ENCODE measurements at regions not wholly inside any gene's neighbourhood (a gene's known extent, or its start where the extent isn't known, plus 50 kb on each side); places are given as distances from the start of the nearest gene placed in this dataset.

GRCh38 chr15:62541846-62542245, 376.8 kb upstream of the C2CD4B start:
- no peak for DNase-seq (ENCODE audit: low read depth, low spot score)

GRCh38 chr15:62544446-62544845, 379.4 kb upstream of the C2CD4B start:
- no peak for DNase-seq (ENCODE audit: low read depth, low spot score)

- no peak for DNase-seq (ENCODE audit: low read depth, low spot score)
Observed at GRCh38 chr15:62545467-62546227, 380.6 kb upstream of the C2CD4B start.

GRCh38 chr15:62546628-62547027, 381.5 kb upstream of the C2CD4B start:
- DNase-seq (ENCODE audit: low read depth, low spot score) = no peak

- DNase-seq (ENCODE audit: low read depth, low spot score) = no peak
Observed at GRCh38 chr15:62547584-62547983, 382.5 kb upstream of the C2CD4B start.

GRCh38 chr15:62549345-62549970, 384.4 kb upstream of the C2CD4B start:
- DNase-seq (ENCODE audit: low read depth, low spot score) = peak; percentile 33

GRCh38 chr15:62550106-62550505, 385.0 kb upstream of the C2CD4B start:
- DNase-seq (ENCODE audit: low read depth, low spot score) = no peak

GRCh38 chr15:62552444-62552843, 387.4 kb upstream of the C2CD4B start:
- no peak for DNase-seq (ENCODE audit: low read depth, low spot score)

- DNase-seq (ENCODE audit: low read depth, low spot score) = no peak
Observed at GRCh38 chr15:62553911-62554563, 389.0 kb upstream of the C2CD4B start.

- no peak for DNase-seq (ENCODE audit: low read depth, low spot score)
Observed at GRCh38 chr15:62558640-62559380, 393.7 kb upstream of the C2CD4B start.

GRCh38 chr15:62559381-62559733, 394.3 kb upstream of the C2CD4B start:
- DNase-seq (ENCODE audit: low read depth, low spot score) = no peak

- DNase-seq (ENCODE audit: low read depth, low spot score) = no peak
Observed at GRCh38 chr15:62561059-62561519, 396.0 kb upstream of the C2CD4B start.

GRCh38 chr15:62561571-62561970, 396.5 kb upstream of the C2CD4B start:
- DNase-seq (ENCODE audit: low read depth, low spot score) = no peak

GRCh38 chr15:62564886-62565633, 400.0 kb upstream of the C2CD4B start:
- DNase-seq (ENCODE audit: low read depth, low spot score) = no peak

GRCh38 chr15:62565634-62566026, 400.5 kb upstream of the C2CD4B start:
- no peak for DNase-seq (ENCODE audit: low read depth, low spot score)

- no peak for DNase-seq (ENCODE audit: low read depth, low spot score)
Observed at GRCh38 chr15:62566248-62566647, 401.2 kb upstream of the C2CD4B start.

GRCh38 chr15:62567501-62567900, 402.4 kb upstream of the C2CD4B start:
- DNase-seq (ENCODE audit: low read depth, low spot score) = no peak

GRCh38 chr15:62568004-62568403, 402.9 kb upstream of the C2CD4B start:
- DNase-seq (ENCODE audit: low read depth, low spot score) = no peak

- DNase-seq (ENCODE audit: low read depth, low spot score) = no peak
Observed at GRCh38 chr15:62568702-62569101, 403.6 kb upstream of the C2CD4B start.

- no peak for DNase-seq (ENCODE audit: low read depth, low spot score)
Observed at GRCh38 chr15:62569460-62570404, 404.6 kb upstream of the C2CD4B start.

All from iPS DF 19.7 (cell line).